Pancreas (tissue), 10 donors: ENCODE measurements at regions not wholly inside any gene's neighbourhood (a gene's known extent, or its start where the extent isn't known, plus 50 kb on each side); places are given as distances from the start of the nearest gene placed in this dataset.
"Not testable (repeated sequence)": the region's sequence is repeated elsewhere in the genome, so short reads cannot be mapped to it uniquely, and the experiment has no call there.

Experiments
- ATAC-seq, 4 donors: fragments of 200-7000 bp; cut with Tn5 transposase; one replicate each; pipeline versions ENCODE4 v1.8.0 to v1.9.1; 2020; ENCODE audit warnings: mild to moderate bottlenecking in 4 of 4, moderate library complexity in 4 of 4
- DNase-seq, 6 donors: peaks; one replicate each; pipeline ENCODE4 v3.0.0-alpha.2; 2020
- FAIRE-seq: peaks from 2 replicates; lab custom pipeline; 2012; peaks lifted over from hg19 to GRCh38; lab: Jason Lieb, UNC
- H3K27ac ChIP-seq, 4 donors: fragments of 200-600 bp; sonication (generic); 1 replicate in 3 of 4; 2 replicates in 1 of 4; pipeline versions ENCODE4 v1.5.0 to v1.8.0; 2020
- H3K27me3 ChIP-seq, 4 donors: fragments of 200-600 bp; one replicate each; pipeline ENCODE4 v1.8.0; 2021
- H3K36me3 ChIP-seq, 3 donors: fragments of 200-600 bp; sonication (generic) in 1 of 3; one replicate each; pipeline versions ENCODE4 v1.5.0 to v1.8.0; 2020 to 2021
- H3K4me1 ChIP-seq, 3 donors: fragments of 200-600 bp; one replicate each; pipeline ENCODE4 v1.8.0; 2021
- H3K4me3 ChIP-seq, 4 donors: fragments of 200-600 bp; sonication (generic) in 2 of 4; one replicate each; pipeline versions ENCODE4 v1.5.0 to v1.8.0; 2020 to 2021
- H3K9me3 ChIP-seq, 4 donors: fragments of 200-600 bp; one replicate each; pipeline ENCODE4 v1.8.0; 2021
- WGBS, 2 donors: extraction: QIAGEN DNeasy Blood & Tissue Kit; methylation state at CpG; one replicate each; pipeline ENCODE4 v1.1.7; 2013; 5-methylcytosine and 5-hydroxymethylcytosine counted together
- intact Hi-C, 3 donors: fragments of 100-400 bp; cut with DNase I; formaldehyde crosslinking; loops; one replicate each; pipeline versions ENCODE4 v1.11.1 to v1.14.2; 2022
- TF ChIP-seq, protein P1 (sequence below), 4 donors: fragments of 200-600 bp; sonication (generic) in 3 of 4; IDR thresholded peaks; one replicate each; pipeline versions ENCODE4 v1.5.0 to v1.8.0; 2021; ENCODE audit warnings: antibody characterized with exemption in 4 of 4
- donor health status: healthy with polysubstance abuse.
- donor health status: DM: no; HTN: no; CAD: no; lungs with moderate emphysema.
- donor health status: DM: no; HTN: no; CAD: no.
- donor health status: control.
- donor health status: control.
- donor health status: Bipolar disorder and iron deficiency.
- donor health status: DM: yes; HTN: yes; CAD: no.
- donor health status: DM: no; HTN: no; CAD: no.
- donor health status: DM: no; HTN: no; CAD: no.
- donor health status: DM: yes; HTN: yes; CAD: no.

- WGBS, 2 donors = 66 to 78% methylated on average over 2 of the region's 2 CpGs
- no peaks in the 10 kb centered on the region for H3K36me3 ChIP-seq
- FAIRE-seq (no peak), DNase-seq (no peak), ATAC-seq (no peak)
- H3K27ac ChIP-seq = no peak overlapping the region
- intact Hi-C loops = no loop called here
- TF ChIP-seq, protein P1, sequence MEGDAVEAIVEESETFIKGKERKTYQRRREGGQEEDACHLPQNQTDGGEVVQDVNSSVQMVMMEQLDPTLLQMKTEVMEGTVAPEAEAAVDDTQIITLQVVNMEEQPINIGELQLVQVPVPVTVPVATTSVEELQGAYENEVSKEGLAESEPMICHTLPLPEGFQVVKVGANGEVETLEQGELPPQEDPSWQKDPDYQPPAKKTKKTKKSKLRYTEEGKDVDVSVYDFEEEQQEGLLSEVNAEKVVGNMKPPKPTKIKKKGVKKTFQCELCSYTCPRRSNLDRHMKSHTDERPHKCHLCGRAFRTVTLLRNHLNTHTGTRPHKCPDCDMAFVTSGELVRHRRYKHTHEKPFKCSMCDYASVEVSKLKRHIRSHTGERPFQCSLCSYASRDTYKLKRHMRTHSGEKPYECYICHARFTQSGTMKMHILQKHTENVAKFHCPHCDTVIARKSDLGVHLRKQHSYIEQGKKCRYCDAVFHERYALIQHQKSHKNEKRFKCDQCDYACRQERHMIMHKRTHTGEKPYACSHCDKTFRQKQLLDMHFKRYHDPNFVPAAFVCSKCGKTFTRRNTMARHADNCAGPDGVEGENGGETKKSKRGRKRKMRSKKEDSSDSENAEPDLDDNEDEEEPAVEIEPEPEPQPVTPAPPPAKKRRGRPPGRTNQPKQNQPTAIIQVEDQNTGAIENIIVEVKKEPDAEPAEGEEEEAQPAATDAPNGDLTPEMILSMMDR (IDR thresholded peaks at IDR 0.05) = no peak
- H3K4me3 ChIP-seq = no peak overlapping the region
- H3K4me1 ChIP-seq = no peaks in the 10 kb centered on the region
- no peaks in the 10 kb centered on the region for H3K9me3 ChIP-seq
- no peaks in the 10 kb centered on the region for H3K27me3 ChIP-seq
Observed at GRCh38 chr16:59350670-59351069, 616.6 kb upstream of the GOT2 start.

- no peak overlapping the region for H3K27ac ChIP-seq
- no peaks in the 10 kb centered on the region for H3K36me3 ChIP-seq
- H3K27me3 ChIP-seq = no peaks in the 10 kb centered on the region
- DNase-seq = no peak
- H3K4me3 ChIP-seq = no peak overlapping the region
- WGBS, 2 donors = 43 to 45% methylated on average over 3 of the region's 3 CpGs
- no peak for FAIRE-seq
- TF ChIP-seq, protein P1 (IDR thresholded peaks at IDR 0.05) = no peak
- H3K4me1 ChIP-seq = no peaks in the 10 kb centered on the region
- no peak for ATAC-seq
- no peaks in the 10 kb centered on the region for H3K9me3 ChIP-seq
- intact Hi-C loops = no loop called here
Observed at GRCh38 chr16:59342669-59343068, 608.6 kb upstream of the GOT2 start.

DNA sequence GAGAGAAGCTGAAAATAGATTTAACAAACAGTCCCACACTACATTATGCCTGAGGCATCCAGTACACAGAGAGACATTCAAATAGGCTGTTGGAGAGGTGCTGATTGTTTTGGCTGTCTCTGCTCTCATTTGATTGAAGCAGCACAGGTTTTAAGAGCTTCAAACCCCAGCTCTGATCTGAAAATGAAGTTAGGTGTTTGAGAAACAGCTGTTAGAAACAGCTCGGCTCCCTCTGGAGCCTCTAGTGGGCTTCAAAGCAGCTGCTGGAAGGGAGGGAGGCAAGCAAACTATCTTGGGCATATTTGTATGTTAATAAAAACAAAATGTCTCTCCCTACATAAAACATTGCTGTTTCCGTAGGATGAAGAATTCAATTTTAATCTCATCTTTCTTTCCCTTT lies 607.3 kb upstream of the GOT2 start:
- no peaks in the 10 kb centered on the region for H3K9me3 ChIP-seq
- no peaks in the 10 kb centered on the region for H3K27me3 ChIP-seq
- 7 to 18% methylated on average over 2 of the region's 2 CpGs for WGBS, 2 donors
- H3K4me3 ChIP-seq = no peak overlapping the region
- no peaks in the 10 kb centered on the region for H3K4me1 ChIP-seq
- no peak for ATAC-seq
- no peak for DNase-seq
- intact Hi-C loops = no loop called here
- TF ChIP-seq, protein P1 (IDR thresholded peaks at IDR 0.05) = no peak
- no peak for FAIRE-seq
- no peaks in the 10 kb centered on the region for H3K36me3 ChIP-seq
- no peak overlapping the region for H3K27ac ChIP-seq

DNA sequence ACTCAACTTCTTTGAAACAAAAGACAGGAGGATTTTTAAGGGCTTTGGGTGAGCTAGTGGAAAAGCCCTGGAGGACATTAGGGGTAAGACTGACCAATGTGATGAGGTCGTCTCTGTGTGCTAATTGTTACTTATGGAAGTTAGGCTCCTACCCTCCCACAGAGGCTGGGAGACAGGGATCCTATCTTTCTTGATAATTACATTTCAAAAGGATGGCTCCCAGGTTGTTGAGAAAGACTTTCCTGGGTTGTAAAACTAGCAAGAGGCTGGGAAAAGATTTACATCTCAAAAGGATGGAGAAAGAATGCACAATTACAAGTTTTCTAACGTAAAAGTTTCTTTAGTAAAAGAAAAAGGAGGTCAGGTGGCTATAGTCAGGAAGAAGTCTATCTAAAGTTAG lies 605.8 kb upstream of the GOT2 start:
- Histone ChIP-seq H3K27ac (no peak overlapping the region), H3K4me1 (no peaks in the 10 kb centered on the region), H3K4me3 (no peak overlapping the region), H3K27me3 (no peaks in the 10 kb centered on the region), H3K36me3 (no peaks in the 10 kb centered on the region), H3K9me3 (no peaks in the 10 kb centered on the region)
- FAIRE-seq = no peak
- no peak for ATAC-seq
- TF ChIP-seq, protein P1 (IDR thresholded peaks at IDR 0.05) = no peak
- 11 to 13% methylated on average over 2 of the region's 2 CpGs for WGBS, 2 donors
- no peak for DNase-seq
- intact Hi-C loops = no loop called here

DNA sequence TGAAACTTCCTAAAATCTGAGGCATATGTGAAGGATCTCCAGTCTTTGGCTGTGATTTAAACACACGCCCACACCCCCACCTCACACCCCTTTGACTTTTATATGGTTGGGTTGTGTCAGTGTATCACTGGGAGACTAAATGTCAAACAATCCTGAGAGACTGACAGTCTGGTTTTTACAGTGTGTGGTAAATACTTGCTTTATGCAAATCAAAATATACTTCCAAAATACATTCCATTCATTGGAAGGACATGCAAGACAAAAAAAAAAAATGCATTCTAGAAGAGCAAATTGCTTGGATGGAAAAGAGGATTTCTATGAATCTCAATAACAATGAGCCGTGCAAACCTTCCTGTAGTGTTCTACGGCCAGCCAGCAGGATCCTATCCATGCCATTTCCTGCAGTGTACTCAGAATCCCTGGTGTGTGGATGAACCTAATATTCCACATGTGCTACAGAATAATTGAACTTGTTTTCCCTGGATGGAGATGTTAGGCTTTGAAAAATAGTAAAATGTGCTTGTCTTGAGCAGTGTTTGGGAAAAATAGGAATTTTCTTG lies 602.1 kb upstream of the GOT2 start:
- Histone ChIP-seq H3K27me3 (no peaks in the 10 kb centered on the region), H3K36me3 (no peaks in the 10 kb centered on the region), H3K9me3 (no peaks in the 10 kb centered on the region), H3K27ac (no peak overlapping the region), H3K4me1 (no peaks in the 10 kb centered on the region), H3K4me3 (no peak overlapping the region)
- intact Hi-C loops = no loop called here
- FAIRE-seq (no peak), DNase-seq (no peak), ATAC-seq (no peak)
- whole genome bisulfite sequencing, 2 donors = 63 to 68% methylated on average over 3 of the region's 3 CpGs
- TF ChIP-seq, protein P1 (IDR thresholded peaks at IDR 0.05) = no peak

DNA sequence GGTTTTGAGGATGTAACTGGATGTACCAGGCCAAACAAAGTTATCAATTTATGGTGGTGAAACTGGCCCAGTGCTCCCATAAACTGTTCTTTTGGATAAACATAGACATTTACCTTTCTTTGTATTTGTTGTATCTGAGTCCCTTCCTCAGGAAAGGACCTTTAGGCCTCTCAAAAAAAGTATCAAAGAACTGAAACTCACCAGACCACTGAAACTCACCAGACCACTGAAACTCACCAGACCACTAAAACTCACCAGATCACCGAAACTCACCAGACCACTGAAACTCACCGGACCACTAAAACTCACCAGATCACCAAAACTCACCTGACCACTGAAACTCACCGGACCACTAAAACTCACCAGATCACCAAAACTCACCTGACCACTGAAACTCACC lies 597.6 kb upstream of the GOT2 start:
- H3K36me3 ChIP-seq, H3K9me3 ChIP-seq, DNase-seq, FAIRE-seq, intact Hi-C loops, H3K27ac ChIP-seq, H3K4me1 ChIP-seq, H3K4me3 ChIP-seq, ATAC-seq, H3K27me3 ChIP-seq: not testable (repeated sequence)
- WGBS, 2 donors = 75 to 77% methylated on average over 3 of the region's 3 CpGs
